ENCODE measurements at regions not wholly inside any gene's neighbourhood (a gene's known extent, or its start where the extent isn't known, plus 50 kb on each side); places are given as distances from the start of the nearest gene placed in this dataset.
"Not testable (repeated sequence)": the region's sequence is repeated elsewhere in the genome, so short reads cannot be mapped to it uniquely, and the experiment has no call there.

DNA sequence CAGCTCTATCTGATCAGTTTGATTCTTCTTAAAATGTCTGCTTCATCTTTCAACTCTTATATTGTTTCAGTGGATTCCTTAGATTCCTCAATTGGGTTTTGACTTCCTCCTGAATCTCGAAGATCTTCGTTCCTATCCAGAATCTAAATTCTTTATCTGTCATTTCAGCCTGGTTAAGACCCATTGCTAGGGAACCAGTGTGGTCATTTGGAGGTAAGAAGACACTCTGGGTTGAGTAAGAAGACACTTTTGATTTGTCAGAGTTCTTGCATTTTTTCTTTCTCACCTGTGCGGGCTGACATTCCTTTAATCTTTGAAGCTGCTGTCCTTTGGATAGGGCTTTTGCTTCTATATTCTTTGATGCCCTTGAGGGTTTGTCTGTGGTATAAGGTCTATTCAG is 291.9 kb downstream of the SLC7A11 start:
- peaks cover 13% of the 10 kb centered on the region for H3K9me3 Mint-ChIP-seq
- DNase-seq: no peak
- H3K27ac Mint-ChIP-seq: no peak overlapping the region
- H3K27me3 Mint-ChIP-seq (ENCODE audit: low read depth, poor library complexity): peaks cover 4% of the 10 kb centered on the region
- peaks cover 8% of the 10 kb centered on the region for H3K4me1 Mint-ChIP-seq
- no peak overlapping the region for H3K4me3 Mint-ChIP-seq
- no peaks in the 10 kb centered on the region for H3K36me3 Mint-ChIP-seq (ENCODE audit: low read depth)
- TF ChIP-seq, protein P1, sequence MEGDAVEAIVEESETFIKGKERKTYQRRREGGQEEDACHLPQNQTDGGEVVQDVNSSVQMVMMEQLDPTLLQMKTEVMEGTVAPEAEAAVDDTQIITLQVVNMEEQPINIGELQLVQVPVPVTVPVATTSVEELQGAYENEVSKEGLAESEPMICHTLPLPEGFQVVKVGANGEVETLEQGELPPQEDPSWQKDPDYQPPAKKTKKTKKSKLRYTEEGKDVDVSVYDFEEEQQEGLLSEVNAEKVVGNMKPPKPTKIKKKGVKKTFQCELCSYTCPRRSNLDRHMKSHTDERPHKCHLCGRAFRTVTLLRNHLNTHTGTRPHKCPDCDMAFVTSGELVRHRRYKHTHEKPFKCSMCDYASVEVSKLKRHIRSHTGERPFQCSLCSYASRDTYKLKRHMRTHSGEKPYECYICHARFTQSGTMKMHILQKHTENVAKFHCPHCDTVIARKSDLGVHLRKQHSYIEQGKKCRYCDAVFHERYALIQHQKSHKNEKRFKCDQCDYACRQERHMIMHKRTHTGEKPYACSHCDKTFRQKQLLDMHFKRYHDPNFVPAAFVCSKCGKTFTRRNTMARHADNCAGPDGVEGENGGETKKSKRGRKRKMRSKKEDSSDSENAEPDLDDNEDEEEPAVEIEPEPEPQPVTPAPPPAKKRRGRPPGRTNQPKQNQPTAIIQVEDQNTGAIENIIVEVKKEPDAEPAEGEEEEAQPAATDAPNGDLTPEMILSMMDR (IDR thresholded peaks at IDR 0.05): no peak

GRCh38 chr4:137949746-137950145 is 292.4 kb downstream of the SLC7A11 start:
- DNase-seq: no peak
- H3K9me3 Mint-ChIP-seq: peaks cover 13% of the 10 kb centered on the region
- H3K27ac Mint-ChIP-seq: no peak overlapping the region
- H3K4me3 Mint-ChIP-seq: no peak overlapping the region
- peaks cover 4% of the 10 kb centered on the region for H3K27me3 Mint-ChIP-seq (ENCODE audit: low read depth, poor library complexity)
- no peaks in the 10 kb centered on the region for H3K36me3 Mint-ChIP-seq (ENCODE audit: low read depth)
- TF ChIP-seq, protein P1 (IDR thresholded peaks at IDR 0.05): no peak
- H3K4me1 Mint-ChIP-seq: peaks cover 8% of the 10 kb centered on the region

DNA sequence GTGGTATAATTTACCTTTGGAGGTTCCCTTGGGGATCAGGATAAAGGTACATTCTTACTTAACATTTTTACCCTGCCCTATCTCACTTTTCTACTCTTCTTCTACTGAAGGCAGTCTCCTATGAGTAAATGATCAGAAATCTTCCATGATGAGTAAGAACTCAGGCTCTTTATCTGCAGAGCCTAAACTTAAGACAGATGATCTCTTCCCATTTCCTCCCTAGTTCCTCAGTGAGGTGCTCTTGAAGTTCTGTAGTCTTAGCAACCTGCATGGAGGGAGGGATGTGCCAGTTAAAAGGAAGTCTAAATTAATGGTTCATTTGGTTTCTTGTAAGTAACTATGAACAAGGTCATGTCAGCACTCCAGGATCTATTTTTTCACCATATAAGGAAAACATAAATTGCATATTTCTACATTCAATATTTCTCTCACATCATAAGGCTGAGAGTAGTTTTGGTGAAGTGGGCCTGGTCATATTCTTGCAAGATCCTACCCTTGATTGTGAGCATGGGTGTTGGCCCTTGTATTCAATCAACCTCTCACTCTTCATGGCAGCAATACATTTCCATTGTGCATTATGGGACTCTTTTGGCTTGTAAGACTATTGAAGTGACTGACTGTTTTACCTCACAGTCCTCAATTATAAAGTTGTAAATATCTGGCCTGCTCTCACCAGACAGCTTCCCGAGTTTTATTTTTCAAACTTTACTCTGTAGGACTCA is 295.5 kb downstream of the SLC7A11 start:
- H3K4me3 Mint-ChIP-seq: no peak overlapping the region
- TF ChIP-seq, protein P1 (IDR thresholded peaks at IDR 0.05): no peak
- H3K27ac Mint-ChIP-seq: no peak overlapping the region
- H3K36me3 Mint-ChIP-seq (ENCODE audit: low read depth): no peaks in the 10 kb centered on the region
- no peaks in the 10 kb centered on the region for H3K27me3 Mint-ChIP-seq (ENCODE audit: low read depth, poor library complexity)
- no peaks in the 10 kb centered on the region for H3K4me1 Mint-ChIP-seq
- H3K9me3 Mint-ChIP-seq: peaks cover 18% of the 10 kb centered on the region
- no peak for DNase-seq

DNA sequence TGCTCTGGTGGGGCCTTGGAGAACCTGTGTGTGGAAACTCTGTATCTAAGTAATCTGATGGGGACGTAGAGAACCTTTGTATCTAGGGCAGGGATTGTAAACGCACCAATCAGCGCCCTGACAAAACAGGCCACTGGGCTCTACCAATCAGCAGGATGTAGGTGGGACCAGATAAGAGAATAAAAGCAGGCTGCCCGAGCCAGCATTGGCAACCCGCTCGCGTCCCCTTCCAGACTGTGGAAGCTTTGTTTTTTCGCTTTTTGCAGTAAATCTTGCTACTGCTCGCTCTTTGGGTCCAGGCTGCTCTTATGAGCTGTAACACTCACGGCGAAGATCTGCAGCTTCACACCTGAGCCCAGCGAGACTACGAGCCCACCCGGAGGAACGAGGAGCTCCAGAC is 299.3 kb downstream of the SLC7A11 start:
- peaks cover 27% of the 10 kb centered on the region for H3K9me3 Mint-ChIP-seq
- H3K27ac Mint-ChIP-seq; H3K27me3 Mint-ChIP-seq (ENCODE audit: low read depth, poor library complexity); H3K36me3 Mint-ChIP-seq (ENCODE audit: low read depth); H3K4me3 Mint-ChIP-seq; H3K4me1 Mint-ChIP-seq; DNase-seq: not testable (repeated sequence)

- H3K9me3 Mint-ChIP-seq: peaks cover 27% of the 10 kb centered on the region
- not testable (repeated sequence) for H3K27ac Mint-ChIP-seq; H3K36me3 Mint-ChIP-seq (ENCODE audit: low read depth); DNase-seq; H3K4me1 Mint-ChIP-seq; H3K4me3 Mint-ChIP-seq; H3K27me3 Mint-ChIP-seq (ENCODE audit: low read depth, poor library complexity)
Observed at GRCh38 chr4:137942015-137942515, 300.1 kb downstream of the SLC7A11 start.

DNA sequence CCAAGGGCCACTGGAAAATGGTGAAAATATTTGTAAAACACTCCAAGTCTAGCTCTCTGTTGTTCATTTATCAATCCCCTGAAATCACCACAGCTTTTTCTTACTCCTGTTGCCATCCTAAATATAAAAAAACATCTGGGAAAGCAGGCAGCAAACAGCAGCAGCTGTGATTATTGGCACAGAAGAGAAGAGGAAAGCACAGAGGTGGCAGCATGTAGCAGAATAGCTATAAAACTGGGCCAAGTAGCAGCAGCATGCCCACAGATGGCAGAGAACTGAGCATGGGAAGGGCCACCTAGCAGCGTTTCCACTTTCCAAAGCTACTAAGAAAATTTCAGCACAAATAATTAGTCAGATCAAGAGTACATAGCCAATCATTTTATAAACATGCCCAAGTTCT is 307.2 kb downstream of the SLC7A11 start:
- Mint-ChIP-seq H3K27me3 (ENCODE audit: low read depth, poor library complexity) (no peaks in the 10 kb centered on the region), H3K27ac (no peak overlapping the region), H3K4me1 (no peaks in the 10 kb centered on the region), H3K36me3 (ENCODE audit: low read depth) (no peaks in the 10 kb centered on the region), H3K9me3 (peaks cover 6% of the 10 kb centered on the region), H3K4me3 (no peak overlapping the region)
- TF ChIP-seq, protein P1 (IDR thresholded peaks at IDR 0.05): no peak
- no peak for DNase-seq

DNA sequence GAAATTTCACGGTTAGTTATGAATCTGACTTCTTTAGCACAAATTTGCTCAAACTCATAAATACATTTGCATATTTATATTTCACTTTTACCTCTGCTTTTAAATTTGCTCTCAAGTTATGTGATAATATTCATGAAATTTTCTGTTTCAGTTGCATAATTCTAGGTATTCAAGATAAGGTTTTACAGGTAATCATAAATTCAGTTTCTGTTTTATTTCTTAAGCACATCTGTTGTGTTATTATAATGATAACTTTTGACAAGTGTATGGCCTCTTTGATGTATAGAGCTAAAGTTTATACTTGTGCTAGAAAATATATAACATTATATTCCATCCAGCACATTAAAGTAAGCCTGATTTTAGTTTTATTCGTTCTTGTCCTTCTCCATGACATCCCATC is 308.1 kb downstream of the SLC7A11 start:
- no peaks in the 10 kb centered on the region for H3K27me3 Mint-ChIP-seq (ENCODE audit: low read depth, poor library complexity)
- no peaks in the 10 kb centered on the region for H3K9me3 Mint-ChIP-seq
- H3K4me1 Mint-ChIP-seq: no peaks in the 10 kb centered on the region
- no peak for DNase-seq
- H3K4me3 Mint-ChIP-seq: no peak overlapping the region
- TF ChIP-seq, protein P1 (IDR thresholded peaks at IDR 0.05): no peak
- H3K36me3 Mint-ChIP-seq (ENCODE audit: low read depth): no peaks in the 10 kb centered on the region
- no peak overlapping the region for H3K27ac Mint-ChIP-seq
